SK-N-MC (cell line): ENCODE measurements at regions not wholly inside any gene's neighbourhood (a gene's known extent, or its start where the extent isn't known, plus 50 kb on each side); places are given as distances from the start of the nearest gene placed in this dataset.

Experiments
- EZH2 ChIP-seq: fragments of 200-600 bp; sonication (generic); IDR thresholded peaks from one replicate; pipeline ENCODE4 v1.6.1; 2017; ENCODE audit warnings: antibody characterized with exemption
- POLR2AphosphoS5 ChIP-seq: IDR thresholded peaks from 2 replicates; pipeline ENCODE4 v1.6.1; 2012; ENCODE audit warnings: mild to moderate bottlenecking, low read depth, low read length, borderline replicate concordance

DNA sequence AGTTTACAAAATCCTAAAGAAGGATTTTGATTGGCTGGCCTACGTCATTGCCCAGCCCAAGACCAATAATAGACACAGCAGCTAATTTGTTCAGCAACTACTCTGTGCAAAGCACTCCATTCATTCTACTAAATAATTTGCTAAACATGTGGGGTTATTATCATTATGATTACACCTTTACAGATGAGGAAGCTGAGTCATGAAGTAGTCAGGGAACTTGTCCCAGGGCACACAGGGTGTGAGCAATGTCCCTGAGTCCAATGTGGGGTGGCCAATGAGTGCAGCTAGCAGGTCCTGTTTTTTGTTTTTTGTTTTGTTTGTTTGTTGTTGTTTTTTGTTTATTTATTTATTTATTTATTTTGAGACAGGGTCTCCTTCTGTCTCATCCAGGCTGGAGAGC lies 183.6 kb downstream of the ABHD5 start:
- TF ChIP-seq POLR2AphosphoS5 (no peak), EZH2 (no peak)
